Pons (tissue), 1 donor: ENCODE measurements at regions not wholly inside any gene's neighbourhood (a gene's known extent, or its start where the extent isn't known, plus 50 kb on each side); places are given as distances from the start of the nearest gene placed in this dataset.
"Not testable (repeated sequence)": the region's sequence is repeated elsewhere in the genome, so short reads cannot be mapped to it uniquely, and the experiment has no call there.

Experiments
- DNase-seq: peaks from one replicate; pipeline ENCODE4 v3.0.0-alpha.2; 2016; ENCODE audit warnings: low spot score

- DNase-seq, result not testable (repeated sequence)
Observed at GRCh38 chr2:131671841-131672470, 144.3 kb downstream of the CCDC74A start.

GRCh38 chr2:131672471-131673399 lies 145.0 kb downstream of the CCDC74A start:
- DNase-seq, result not testable (repeated sequence)

GRCh38 chr2:131673400-131674173 lies 145.9 kb downstream of the CCDC74A start:
- peak; percentile 69 for DNase-seq

- no peak for DNase-seq
Observed at GRCh38 chr2:131674174-131674507, 146.5 kb downstream of the CCDC74A start.

- not testable (repeated sequence) for DNase-seq
Observed at GRCh38 chr2:131681611-131682121, 154.0 kb downstream of the CCDC74A start.

- DNase-seq, result peak; percentile 89
Observed at GRCh38 chr2:131682122-131682944, 154.6 kb downstream of the CCDC74A start.

GRCh38 chr2:131682945-131683330 lies 155.2 kb downstream of the CCDC74A start:
- DNase-seq, result peak; percentile 34

GRCh38 chr2:131684631-131685316 lies 157.1 kb downstream of the CCDC74A start:
- DNase-seq, result not testable (repeated sequence)

GRCh38 chr2:131686164-131686893 lies 158.6 kb downstream of the CCDC74A start:
- DNase-seq, result not testable (repeated sequence)

- DNase-seq, result not testable (repeated sequence)
Observed at GRCh38 chr2:131686894-131687238, 159.2 kb downstream of the CCDC74A start.

- not testable (repeated sequence) for DNase-seq
Observed at GRCh38 chr2:131689066-131689465, 161.4 kb downstream of the CCDC74A start.

GRCh38 chr2:131711268-131711667 lies 183.6 kb downstream of the CCDC74A start:
- DNase-seq, result not testable (repeated sequence)

- DNase-seq, result not testable (repeated sequence)
Observed at GRCh38 chr2:131717907-131718306, 190.2 kb downstream of the CCDC74A start.

- DNase-seq, result not testable (repeated sequence)
Observed at GRCh38 chr2:131721163-131721562, 193.5 kb downstream of the CCDC74A start.

GRCh38 chr2:131722256-131722655 lies 194.6 kb downstream of the CCDC74A start:
- not testable (repeated sequence) for DNase-seq

- no peak for DNase-seq
Observed at GRCh38 chr2:131724019-131724418, 196.3 kb downstream of the CCDC74A start.

- DNase-seq, result not testable (repeated sequence)
Observed at GRCh38 chr2:131728451-131728850, 200.8 kb downstream of the CCDC74A start.

- DNase-seq, result not testable (repeated sequence)
Observed at GRCh38 chr2:131733530-131733929, 205.8 kb downstream of the CCDC74A start.

- DNase-seq, result not testable (repeated sequence)
Observed at GRCh38 chr2:131736406-131736805, 208.7 kb downstream of the CCDC74A start.

GRCh38 chr2:131738533-131738932 lies 210.8 kb downstream of the CCDC74A start:
- not testable (repeated sequence) for DNase-seq
